AG04450 (cell line): ENCODE measurements at regions not wholly inside any gene's neighbourhood (a gene's known extent, or its start where the extent isn't known, plus 50 kb on each side); places are given as distances from the start of the nearest gene placed in this dataset.

Experiments
- CTCF ChIA-PET: fragments of 300-600, 350-600 bp; formaldehyde crosslinking; extraction: SDS; loops from one replicate; lab custom pipeline; 2022; ENCODE audit warnings: antibody characterized with exemption, inconsistent platforms; lab: Charles Lee
- POLR2A ChIA-PET: fragments of 350-600 bp; formaldehyde crosslinking; extraction: SDS; loops from one replicate; lab custom pipeline; 2021; ENCODE audit warnings: antibody characterized with exemption, inconsistent platforms; lab: Yijun Ruan, JAX
- DNase-seq: peaks from one replicate; pipeline ENCODE4 v3.0.0-alpha.2; 2011; ENCODE audit warnings: low read depth, low spot score
- H3K27ac ChIP-seq: one replicate; pipeline ENCODE4 v1.5.1; 2012; ENCODE audit warnings: low read depth, low read length, control low read depth
- H3K27me3 ChIP-seq: one replicate; pipeline ENCODE4 v1.6.0; 2012; ENCODE audit warnings: low read length; ENCODE audit not compliant: control insufficient read depth, insufficient read depth
- H3K4me3 ChIP-seq: 2 replicates; pipeline ENCODE4 v1.5.1; 2011; ENCODE audit warnings: mild to moderate bottlenecking, low read depth, low read length, control low read depth
- H3K9me3 ChIP-seq: 2 replicates; pipeline ENCODE4 v1.5.1; 2012; ENCODE audit warnings: low read length; ENCODE audit not compliant: control insufficient read depth, insufficient read depth
- CTCF ChIP-seq: IDR thresholded peaks from 2 replicates; pipeline ENCODE4 v1.5.1; 2011; ENCODE audit warnings: low read depth, low read length, control low read depth, inconsistent platforms

GRCh38 chr6:17038316-17038715, 63.5 kb upstream of the STMND1 start:
- Histone ChIP-seq H3K4me3 (no peak overlapping the region), H3K27me3 (no peaks in the 10 kb centered on the region), H3K9me3 (no peaks in the 10 kb centered on the region), H3K27ac (no peak overlapping the region)
- no peak for TF ChIP-seq CTCF
- POLR2A ChIA-PET: interaction anchor here (0.8 kb wide), 1 partner anchor 53 kb away, joined by 3 read pairs; no protein-coding TSS in a partner anchor
- peak; percentile 27 for DNase-seq
- CTCF ChIA-PET: interaction anchor here (2.0 kb wide), 1 partner anchor 48 kb away, joined by 6 read pairs; no protein-coding TSS in a partner anchor

- Histone ChIP-seq H3K27ac (no peak overlapping the region), H3K4me3 (no peak overlapping the region), H3K27me3 (no peaks in the 10 kb centered on the region), H3K9me3 (no peaks in the 10 kb centered on the region; the same call in 1 of the 2 replicates)
- no peak for TF ChIP-seq CTCF
- no peak for DNase-seq
- CTCF ChIA-PET: no interaction called here
- POLR2A ChIA-PET: no interaction called here
These were observed 65.8 kb upstream of the STMND1 start for GRCh38 chr6:17036065-17036393.

GRCh38 chr6:17035257-17036064, 66.4 kb upstream of the STMND1 start:
- Histone ChIP-seq H3K27me3 (no peaks in the 10 kb centered on the region), H3K27ac (no peak overlapping the region), H3K4me3 (no peak overlapping the region), H3K9me3 (no peaks in the 10 kb centered on the region; the same call in 1 of the 2 replicates)
- POLR2A ChIA-PET: no interaction called here
- DNase-seq: no peak
- CTCF ChIA-PET: no interaction called here
- no peak for TF ChIP-seq CTCF

GRCh38 chr6:17033746-17034145, 68.1 kb upstream of the STMND1 start:
- ChIA-PET POLR2A (interaction anchor here (0.9 to 1.3 kb wide), 3 partner anchors 12 to 58 kb away, joined by 3 to 4 read pairs (median 3); no protein-coding TSS in a partner anchor), CTCF (interaction anchor here (1.0 to 1.6 kb wide), 3 partner anchors 53 to 271 kb away, joined by 4 to 6 read pairs (median 5); no protein-coding TSS in a partner anchor)
- TF ChIP-seq CTCF: no peak
- H3K4me3 ChIP-seq: no peak overlapping the region
- no peaks in the 10 kb centered on the region; the same call in 1 of the 2 replicates for H3K9me3 ChIP-seq
- no peak for DNase-seq
- H3K27me3 ChIP-seq: no peaks in the 10 kb centered on the region
- no peak overlapping the region for H3K27ac ChIP-seq
